HCT116 (cell line): ENCODE measurements at regions not wholly inside any gene's neighbourhood (a gene's known extent, or its start where the extent isn't known, plus 50 kb on each side); places are given as distances from the start of the nearest gene placed in this dataset.
"Not testable (repeated sequence)": the region's sequence is repeated elsewhere in the genome, so short reads cannot be mapped to it uniquely, and the experiment has no call there.

Experiments
- ATAC-seq: fragments of 200-7000 bp; cut with Tn5 transposase; 2 replicates; pipeline ENCODE4 v1.9.1; 2020; ENCODE audit warnings: mild to moderate bottlenecking, moderate library complexity
- BruUV-seq: library from RNA; stranded (reverse); fragments of 400-500 nt; replicated peaks from 2 replicates; lab custom pipeline; 2021; lab: Mats Ljungman, UMichigan
- CTCF ChIA-PET: fragments of 300-600 bp; sonication (Branson Sonifier 250); formaldehyde crosslinking; loops from one replicate; lab custom pipeline; 2021; ENCODE audit warnings: antibody characterized with exemption; lab: Charles Lee
- POLR2A ChIA-PET: fragments of 300-600, 350-600 bp; sonication (Branson Sonifier 250); formaldehyde crosslinking; loops from one replicate; lab custom pipeline; 2021; ENCODE audit warnings: antibody characterized with exemption; lab: Charles Lee
- RAD21 ChIA-PET, 2 experiments: fragments of 300-600 bp; sonication (Branson Sonifier 250); formaldehyde crosslinking; loops; one replicate each; lab custom pipeline; 2023; ENCODE audit warnings: low total read pairs in 2 of 2; ENCODE audit not compliant: uncharacterized antibody in 2 of 2, unreplicated experiment in 2 of 2, low non-redundant PET in 1 of 2; lab: Charles Lee
- DNase-seq: peaks from one replicate; pipeline ENCODE4 v3.0.0-alpha.2; 2010; ENCODE audit warnings: low read depth, low spot score
- H2AFZ ChIP-seq: fragments of 200-600 bp; shearing (Covaris generic), sonication (generic); 2 replicates; pipeline ENCODE4 v1.6.1; 2017; ENCODE audit warnings: low read depth, mixed run types, mixed read lengths, antibody characterized with exemption, low read length; ENCODE audit not compliant: poor library complexity, severe bottlenecking
- H3K27ac ChIP-seq: 2 replicates; pipeline ENCODE4 v1.5.1; 2012; ENCODE audit warnings: low read depth, low read length
- H3K27me3 ChIP-seq: fragments of 200-600 bp; sonication (generic); 2 replicates; pipeline ENCODE4 v1.6.1; 2016; ENCODE audit warnings: mixed run types, low read length, mixed read lengths; ENCODE audit not compliant: insufficient read depth
- H3K36me3 ChIP-seq, 2 experiments: fragments of 200-500 bp in 1 of 2; fragments of 200-600 bp in 1 of 2; sonication (Bioruptor generic) in 1 of 2; sonication (generic) in 1 of 2; 2 replicates each; pipeline versions ENCODE4 v1.5.1 to v1.6.1; 2014 to 2016; ENCODE audit warnings: low read length in 2 of 2, inconsistent platforms in 1 of 2, mixed read lengths in 1 of 2, mixed run types in 1 of 2; ENCODE audit not compliant: insufficient read depth in 2 of 2, control insufficient read depth in 1 of 2
- H3K4me1 ChIP-seq, 2 experiments: fragments of 200-600 bp in 1 of 2; sonication (generic) in 1 of 2; 2 replicates each; pipeline versions ENCODE4 v1.5.1 to v1.6.1; 2012 to 2017; ENCODE audit warnings: low read length in 2 of 2, inconsistent platforms in 1 of 2, mild to moderate bottlenecking in 1 of 2, mixed read lengths in 1 of 2, mixed run types in 1 of 2, moderate library complexity in 1 of 2; ENCODE audit not compliant: insufficient read depth in 2 of 2, control insufficient read depth in 1 of 2
- H3K4me2 ChIP-seq: fragments of 200-600 bp; sonication (generic); 2 replicates; pipeline ENCODE4 v1.6.1; 2017; ENCODE audit warnings: mixed run types, low read length, mixed read lengths
- H3K4me3 ChIP-seq, 2 experiments: fragments of 200-600 bp in 1 of 2; sonication (generic) in 1 of 2; replicated peaks in 1 of 2; 2 replicates each; pipeline ENCODE4 v1.5.1; 2011 to 2016; ENCODE audit warnings: low read length in 2 of 2, control low read depth in 1 of 2, low read depth in 1 of 2, mild to moderate bottlenecking in 1 of 2, mixed read lengths in 1 of 2, mixed run types in 1 of 2
- H3K79me2 ChIP-seq: fragments of 200-600 bp; sonication (generic); 2 replicates; pipeline ENCODE4 v1.6.1; 2017; ENCODE audit warnings: mild to moderate bottlenecking, mixed run types, low read length, moderate library complexity, mixed read lengths; ENCODE audit not compliant: insufficient read depth
- H3K9ac ChIP-seq: fragments of 200-600 bp; sonication (generic); 2 replicates; pipeline ENCODE4 v1.6.1; 2016; ENCODE audit warnings: low read length, mixed read lengths
- H3K9me2 ChIP-seq: fragments of 200-600 bp; sonication (generic), shearing (Covaris generic); 2 replicates; pipeline ENCODE4 v1.6.1; 2017; ENCODE audit warnings: mixed run types, mild to moderate bottlenecking, moderate library complexity; ENCODE audit not compliant: insufficient read depth
- H3K9me3 ChIP-seq, 2 experiments: fragments of 200-500 bp in 1 of 2; fragments of 200-600 bp in 1 of 2; sonication (Bioruptor generic) in 1 of 2; sonication (generic) in 1 of 2; 2 replicates each; pipeline ENCODE4 v1.6.1; 2014 to 2017; ENCODE audit warnings: low read length in 2 of 2, mixed read lengths in 2 of 2, inconsistent platforms in 1 of 2, low read depth in 1 of 2, mild to moderate bottlenecking in 1 of 2, mixed run types in 1 of 2, moderate library complexity in 1 of 2; ENCODE audit not compliant: control insufficient read depth in 1 of 2, insufficient read depth in 1 of 2
- H4K20me1 ChIP-seq: fragments of 200-600 bp; sonication (generic), shearing (Covaris generic); 2 replicates; pipeline ENCODE4 v1.6.1; 2017; ENCODE audit warnings: mixed run types, mild to moderate bottlenecking, moderate library complexity; ENCODE audit not compliant: insufficient read depth
- ATF3 ChIP-seq: IDR thresholded peaks from 2 replicates; pipeline ENCODE4 v1.6.1; 2012
- EGR1 ChIP-seq: IDR thresholded peaks from 2 replicates; pipeline ENCODE4 v1.6.1; 2012; ENCODE audit warnings: low read depth
- POLR2A ChIP-seq: IDR thresholded peaks from 2 replicates; pipeline ENCODE4 v1.7.0; 2011; ENCODE audit warnings: borderline replicate concordance; ENCODE audit not compliant: insufficient read depth, insufficient read length; ENCODE audit errors: extremely low read depth
- RAD21 ChIP-seq: IDR thresholded peaks from 2 replicates; pipeline ENCODE4 v1.6.1; 2012; ENCODE audit warnings: low read depth, mild to moderate bottlenecking
- TCF7L2 ChIP-seq: IDR thresholded peaks from 2 replicates; pipeline ENCODE4 v1.7.0; 2011; ENCODE audit warnings: borderline replicate concordance, inconsistent platforms; ENCODE audit not compliant: insufficient read depth, insufficient read length; ENCODE audit errors: extremely low read depth
- intact Hi-C: fragments of 100-400 bp; cut with micrococcal nuclease; formaldehyde crosslinking; loops from 2 replicates; pipeline ENCODE4 v1.10.0; 2022

- POLR2A ChIA-PET: no interaction called here
Measured at GRCh38 chr20:43383026-43383795, 74.5 kb upstream of the SRSF6 start.

GRCh38 chr20:43382135-43382534 is 75.6 kb upstream of the SRSF6 start:
- H3K4me3 ChIP-seq, RAD21 ChIA-PET, H3K9me2 ChIP-seq, H3K9ac ChIP-seq, CTCF ChIA-PET, H3K79me2 ChIP-seq, H2AFZ ChIP-seq, H3K4me2 ChIP-seq, DNase-seq, POLR2A ChIA-PET, H3K36me3 ChIP-seq, BruUV-seq, H3K4me1 ChIP-seq, H3K9me3 ChIP-seq, H4K20me1 ChIP-seq, intact Hi-C loops, ATAC-seq, H3K27ac ChIP-seq: not testable (repeated sequence)
- peaks cover 34% of the 10 kb centered on the region for H3K27me3 ChIP-seq

More at GRCh38 chr20:43383026-43383795, 74.5 kb upstream of the SRSF6 start:
- ChIA-PET RAD21 (no interaction called here), CTCF (no interaction called here)
- Histone ChIP-seq H3K4me2 (no peak overlapping the region), H3K27me3 (peaks cover 34% of the 10 kb centered on the region), H3K36me3 (no peaks in the 10 kb centered on the region), H3K9me3 (no peaks in the 10 kb centered on the region), H3K4me1 (no peaks in the 10 kb centered on the region; a peak in 1 of 4 replicates), H3K79me2 (no peaks in the 10 kb centered on the region), H3K9ac (no peak overlapping the region), H3K9me2 (no peaks in the 10 kb centered on the region), H3K27ac (no peak overlapping the region), H3K4me3 (no peak overlapping the region), H2AFZ (no peak overlapping the region), H4K20me1 (no peaks in the 10 kb centered on the region)
- ATAC-seq (no peak), DNase-seq (no peak)
- intact Hi-C loops: no loop called here
- TF ChIP-seq EGR1 (no peak), TCF7L2 (no peak), POLR2A (no peak), RAD21 (no peak), ATF3 (no peak)
- no TSS peak for BruUV-seq

- H3K4me3 ChIP-seq, H3K4me2 ChIP-seq, H3K36me3 ChIP-seq, ATAC-seq, H4K20me1 ChIP-seq, intact Hi-C loops, DNase-seq, H3K9me3 ChIP-seq, BruUV-seq, H3K27ac ChIP-seq, RAD21 ChIA-PET, POLR2A ChIA-PET, H3K79me2 ChIP-seq, H3K9ac ChIP-seq, H3K9me2 ChIP-seq, H2AFZ ChIP-seq, CTCF ChIA-PET, H3K4me1 ChIP-seq: not testable (repeated sequence)
- peaks cover 34% of the 10 kb centered on the region for H3K27me3 ChIP-seq
Measured at GRCh38 chr20:43381533-43381932, 76.2 kb upstream of the SRSF6 start.
